HuH-7 (cell line): ENCODE measurements at regions not wholly inside any gene's neighbourhood (a gene's known extent, or its start where the extent isn't known, plus 50 kb on each side); places are given as distances from the start of the nearest gene placed in this dataset.

Experiments used
- DNase-seq: peaks from one replicate; pipeline ENCODE4 v3.0.0; 2011; ENCODE audit warnings: low spot score

DNA sequence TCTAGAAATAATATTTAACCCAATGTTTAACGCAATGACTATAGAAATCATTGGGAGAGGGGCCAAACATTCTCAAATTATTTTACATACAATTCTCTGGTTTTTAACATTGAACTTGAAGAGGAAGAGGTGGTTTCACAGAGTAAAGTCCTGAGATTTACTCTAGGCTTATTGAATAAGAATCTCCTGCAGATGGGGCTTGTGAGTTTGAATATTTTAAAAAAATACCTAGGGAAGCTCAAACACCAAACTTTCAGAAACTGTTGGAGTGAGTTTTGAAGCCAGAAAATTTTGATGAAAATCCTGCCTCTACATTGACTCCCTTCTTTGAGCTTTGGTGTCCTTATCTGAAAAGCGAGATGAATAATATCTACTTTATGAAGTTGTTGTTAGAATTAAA, 906.6 kb downstream of the TUSC7 start:
- DNase-seq = no peak

DNA sequence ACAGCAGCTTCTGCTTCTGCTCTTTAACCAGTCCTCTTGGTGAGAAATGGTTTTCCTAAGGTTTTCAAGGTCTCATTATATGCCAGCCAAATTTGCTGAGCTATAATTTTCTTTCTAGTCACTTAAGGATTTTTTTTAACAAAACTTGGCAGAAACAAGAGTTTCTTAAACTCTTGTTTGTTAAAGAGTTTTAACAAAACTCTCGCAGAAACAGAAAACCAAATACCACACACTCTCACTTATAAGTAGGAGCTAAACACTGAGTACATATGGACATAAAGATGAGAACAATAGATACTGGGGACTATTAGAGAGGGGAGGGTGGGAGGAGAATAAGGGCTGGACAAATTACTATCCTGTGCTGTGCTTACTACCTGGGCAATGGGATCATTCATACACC, 908.3 kb downstream of the TUSC7 start:
- DNase-seq = no peak

DNA sequence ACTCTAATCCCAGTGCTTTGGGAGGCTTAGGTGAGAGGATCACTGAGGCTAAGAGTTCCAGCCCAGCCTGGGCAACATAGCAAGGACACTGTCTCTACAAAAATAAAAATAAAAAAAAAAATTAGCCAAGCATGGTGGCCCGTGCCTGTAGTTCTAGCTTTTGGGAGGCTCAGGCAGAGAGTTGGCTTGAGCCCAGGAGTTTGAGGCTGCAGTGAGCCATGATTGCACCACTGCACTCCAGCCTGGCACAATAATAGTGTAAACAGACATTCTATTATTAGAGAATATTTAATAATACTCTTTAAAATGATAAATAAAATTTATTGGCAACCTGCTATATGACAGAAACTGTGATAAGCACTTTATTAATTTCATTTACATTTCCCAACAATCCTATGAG, 908.9 kb downstream of the TUSC7 start:
- no peak for DNase-seq

DNA sequence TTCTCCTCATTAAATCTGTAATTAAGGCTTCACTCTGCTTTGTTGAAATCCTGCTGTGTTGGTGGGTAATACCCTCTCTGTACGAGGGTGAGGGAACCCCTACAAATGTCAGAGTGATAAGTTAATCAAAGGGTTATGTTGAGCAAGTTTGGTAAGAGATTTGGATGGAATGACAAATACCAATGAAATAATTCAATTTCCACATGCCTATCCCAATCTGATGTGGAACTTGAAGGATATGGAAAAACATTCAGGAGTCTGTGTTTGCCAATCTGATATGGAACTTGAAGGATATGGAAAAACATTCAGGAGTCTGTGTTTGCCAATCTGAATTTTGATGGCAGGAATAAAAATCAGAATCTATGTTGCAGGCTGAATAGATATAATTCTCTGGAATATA, 910.2 kb downstream of the TUSC7 start:
- DNase-seq = no peak

DNA sequence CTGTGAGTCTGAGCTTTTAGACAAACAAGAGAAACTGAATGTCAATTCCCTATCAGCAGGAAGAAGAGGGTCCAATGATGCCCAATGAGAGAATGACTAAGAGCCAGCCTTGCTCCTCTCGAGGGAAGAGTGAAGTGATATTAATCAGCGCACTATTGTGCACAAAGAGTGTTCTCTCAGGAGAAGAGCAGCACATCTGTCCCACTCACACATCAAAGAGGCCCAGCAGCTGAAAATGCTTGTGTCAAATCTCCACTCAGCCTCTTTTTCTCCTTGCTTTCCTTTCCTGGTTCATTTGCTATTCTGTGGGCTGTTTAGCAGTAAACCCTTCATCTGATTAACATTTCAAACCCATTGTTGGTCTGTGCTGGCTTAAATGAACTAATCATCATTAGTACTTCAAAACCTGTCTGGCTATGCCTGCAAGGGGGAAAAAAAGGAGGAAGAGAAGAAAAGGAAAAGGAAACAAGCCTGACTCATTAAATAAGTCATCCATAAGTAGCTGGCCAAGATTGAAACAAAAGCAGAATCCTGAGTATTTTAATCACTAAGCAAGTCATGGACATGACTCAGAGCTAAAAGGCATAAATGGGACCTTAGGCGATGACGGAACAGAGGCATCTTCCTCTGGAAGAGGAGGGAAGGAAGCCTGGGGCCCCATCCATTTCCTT, 912.7 kb downstream of the TUSC7 start:
- DNase-seq = no peak

DNA sequence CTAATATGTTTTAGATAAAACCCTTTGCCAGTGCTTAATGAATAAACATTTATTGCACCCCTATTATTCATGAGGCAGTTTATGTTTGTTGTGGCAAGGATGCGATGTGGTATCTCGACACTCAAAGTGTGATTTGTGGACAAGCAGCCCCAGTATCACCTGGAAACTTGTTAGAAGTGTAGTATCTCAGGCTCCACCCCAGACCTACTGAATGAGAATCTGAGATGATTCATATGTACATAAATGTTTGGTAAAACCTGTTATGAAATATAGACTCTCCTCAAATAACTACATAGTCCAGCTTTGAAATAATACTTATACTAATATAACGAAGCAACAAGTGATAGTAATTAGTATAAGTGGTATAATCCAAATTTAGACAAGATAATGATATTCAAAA, 914.8 kb downstream of the TUSC7 start:
- no peak for DNase-seq

DNA sequence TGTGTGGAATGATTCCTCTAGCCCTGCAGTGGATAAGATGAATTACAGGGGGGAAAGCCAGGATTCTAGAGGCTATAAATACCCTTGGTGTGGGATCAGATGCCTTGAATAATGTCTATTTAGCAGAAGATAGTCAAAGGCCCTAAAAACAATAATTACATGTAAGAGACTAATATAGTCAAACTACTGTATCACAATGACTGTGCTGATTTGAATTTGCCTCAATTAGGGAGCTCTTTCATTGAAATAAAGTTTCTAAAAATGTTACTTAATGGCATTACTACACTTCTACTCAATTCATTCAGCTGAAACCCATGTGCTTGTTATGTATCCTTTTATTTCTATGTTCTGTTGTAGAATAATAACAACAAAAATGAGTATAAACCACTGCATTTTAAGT, 915.6 kb downstream of the TUSC7 start:
- no peak for DNase-seq

DNA sequence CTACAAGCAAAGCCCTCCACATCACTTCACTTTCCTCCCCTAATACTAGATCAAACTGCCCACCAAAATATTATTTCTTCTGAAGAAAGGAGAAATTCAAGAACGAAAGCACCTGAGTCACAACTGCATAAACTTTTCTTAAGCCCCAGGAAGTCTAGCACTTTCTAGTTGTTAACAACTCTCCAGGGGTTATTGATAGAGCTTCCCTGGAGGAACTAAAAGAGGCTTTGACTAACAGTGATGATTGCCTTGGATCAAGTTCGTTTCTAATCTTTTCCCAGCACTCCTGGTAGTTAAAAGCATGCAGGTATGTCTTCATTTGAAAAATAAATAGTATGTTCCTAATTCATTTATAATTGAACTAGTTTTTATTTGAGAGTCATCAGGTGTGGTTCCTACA, 917.0 kb downstream of the TUSC7 start:
- no peak for DNase-seq

DNA sequence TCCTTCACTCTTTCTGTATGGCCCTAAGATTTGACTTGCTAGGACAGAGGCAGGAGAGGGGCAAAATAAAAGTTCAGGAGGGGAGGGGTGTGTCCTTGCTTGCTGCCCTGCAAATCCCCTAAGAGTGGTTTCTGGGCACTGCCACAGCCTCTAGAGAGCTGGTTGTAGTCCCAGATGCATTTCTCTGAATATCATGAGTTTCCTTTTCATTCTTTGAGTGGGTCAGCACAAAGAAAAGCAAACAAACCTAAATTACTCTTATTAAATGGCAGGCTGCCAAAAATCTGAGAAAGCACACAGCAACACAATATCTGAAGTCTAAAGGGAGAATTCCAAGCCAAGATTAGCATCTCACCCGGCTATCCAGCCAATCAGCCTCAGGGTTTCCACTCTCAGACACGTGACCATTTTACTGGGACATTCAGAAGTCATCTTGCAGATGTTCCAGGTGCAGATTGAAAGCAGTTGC, 919.3 kb downstream of the TUSC7 start:
- DNase-seq = no peak

DNA sequence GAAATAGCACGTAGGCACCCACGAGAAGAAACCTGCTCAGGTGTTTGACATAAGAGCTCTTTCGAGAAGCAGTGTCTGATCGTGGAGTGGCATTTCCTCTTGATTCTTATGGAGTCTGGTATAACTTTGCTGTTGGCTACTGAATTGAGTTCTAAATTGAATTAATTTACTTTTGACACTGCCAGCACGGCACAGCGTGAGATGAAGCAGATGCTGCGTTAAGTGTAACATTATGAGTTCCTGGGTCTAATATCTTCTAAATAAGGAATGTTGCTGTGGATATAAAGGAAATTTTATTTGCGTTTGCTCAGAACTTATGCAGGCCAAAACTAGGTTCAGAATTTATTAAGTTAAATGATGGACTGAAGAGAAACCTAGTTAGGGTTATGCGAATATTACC, 919.9 kb downstream of the TUSC7 start:
- DNase-seq = no peak

DNA sequence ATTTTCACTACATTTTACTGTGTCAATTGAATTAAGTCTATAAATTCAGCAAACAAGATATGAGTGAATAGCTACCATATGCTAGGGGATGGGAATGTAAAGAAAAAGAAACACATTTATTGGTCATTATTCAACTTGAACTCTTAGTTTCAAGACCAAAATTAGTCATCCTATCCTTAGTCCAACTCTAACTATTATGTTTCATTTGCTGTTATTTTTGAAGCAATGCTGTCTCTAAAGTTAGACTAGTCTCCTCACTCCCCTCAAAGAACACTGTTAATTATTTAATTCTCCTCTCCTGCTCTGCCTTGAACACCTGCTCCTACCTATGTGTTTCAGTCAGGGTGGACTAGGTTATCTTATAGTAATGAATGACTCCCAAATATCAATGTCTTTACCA, 920.9 kb downstream of the TUSC7 start:
- no peak for DNase-seq

DNA sequence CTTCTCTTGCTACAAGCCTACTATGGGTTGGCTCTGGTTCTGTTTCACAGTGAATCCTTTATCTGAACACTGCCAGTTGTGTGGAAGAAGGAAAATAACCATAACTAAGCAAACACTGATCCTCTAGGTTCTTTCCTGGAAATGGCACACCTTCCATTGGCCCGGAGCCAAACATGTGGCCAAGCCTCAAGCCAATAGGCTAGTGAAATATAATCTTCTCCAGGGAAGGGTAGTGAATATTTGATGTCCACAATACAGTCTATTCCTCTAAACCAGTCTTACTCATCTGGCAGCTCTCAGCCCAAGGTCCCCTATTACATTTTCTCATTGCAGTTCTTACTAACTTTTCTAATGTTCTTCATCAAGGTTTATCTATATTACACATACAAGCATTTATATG, 921.3 kb downstream of the TUSC7 start:
- no peak for DNase-seq

DNA sequence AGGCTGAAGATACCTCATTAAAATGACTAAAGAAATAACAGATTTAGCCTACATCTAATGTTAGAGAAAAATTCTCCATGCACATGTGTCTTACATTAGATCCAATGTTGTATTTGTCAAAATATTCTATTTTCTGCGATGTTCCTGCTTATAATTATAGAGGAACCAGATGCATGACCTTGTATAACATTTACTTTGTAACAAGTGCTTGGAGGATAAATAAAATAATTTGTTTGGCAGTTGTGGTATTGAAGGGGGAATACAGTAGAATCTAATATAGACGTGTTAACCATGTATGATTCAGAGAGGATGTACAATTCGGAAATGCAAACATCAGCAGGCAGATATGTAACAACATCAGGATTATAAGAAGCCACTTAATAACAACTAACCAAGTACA, 922.2 kb downstream of the TUSC7 start:
- DNase-seq = no peak

DNA sequence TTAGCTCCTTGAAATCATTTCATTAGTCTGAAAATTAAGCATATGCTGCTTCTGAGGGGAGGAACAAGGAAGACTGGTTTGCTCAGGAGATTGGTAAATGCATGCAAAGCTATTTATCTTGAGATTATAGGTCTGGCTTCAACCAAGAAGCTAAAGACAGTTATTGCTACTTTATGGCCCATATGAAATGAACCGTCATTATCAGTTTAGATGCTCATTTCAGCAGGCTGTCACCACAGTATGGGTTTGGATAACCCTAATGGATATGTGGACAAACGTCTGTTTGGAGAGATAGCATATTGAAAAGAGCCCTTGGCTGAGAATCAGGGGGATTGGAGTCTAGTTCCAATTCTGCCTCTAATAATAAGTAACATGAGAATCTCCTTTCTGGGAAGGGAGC, 922.6 kb downstream of the TUSC7 start:
- no peak for DNase-seq

DNA sequence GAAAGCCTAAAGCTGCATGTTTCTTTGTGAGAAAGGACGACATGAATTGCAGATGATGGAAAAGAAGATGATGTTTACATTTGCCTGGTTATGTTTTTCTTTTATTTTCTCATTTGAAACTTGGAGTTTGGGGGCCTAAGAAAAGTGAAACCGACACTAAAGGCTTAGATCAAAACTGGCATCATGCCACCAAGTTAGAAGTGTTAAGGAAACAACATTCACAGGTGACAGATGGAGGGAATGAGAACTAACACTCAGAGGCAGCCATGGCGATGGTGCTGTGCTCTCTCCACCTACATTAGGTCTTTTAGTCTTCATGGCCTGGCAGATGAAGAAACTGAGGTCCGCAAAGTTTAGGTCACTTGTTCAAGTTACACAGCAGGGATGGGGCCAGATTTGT, 923.6 kb downstream of the TUSC7 start:
- no peak for DNase-seq

DNA sequence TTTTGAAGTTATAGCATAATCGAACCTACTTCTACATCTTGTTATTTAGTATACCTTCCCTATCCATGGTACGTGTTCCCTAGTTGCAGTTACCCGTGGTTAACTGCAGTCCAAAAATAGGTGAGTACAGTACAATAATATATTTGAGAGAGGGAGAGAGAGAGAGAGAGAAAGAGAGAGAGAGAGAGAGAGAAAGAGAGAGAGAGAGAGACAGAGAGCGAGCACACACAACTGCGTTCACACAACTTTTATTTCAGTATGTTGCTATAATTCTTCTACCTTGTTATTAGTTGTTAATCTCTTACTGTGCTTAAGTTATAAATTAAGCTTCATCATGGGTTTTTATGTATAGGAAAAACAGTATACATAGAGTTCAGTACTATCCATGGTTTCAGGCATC, 928.1 kb downstream of the TUSC7 start:
- no peak for DNase-seq

DNA sequence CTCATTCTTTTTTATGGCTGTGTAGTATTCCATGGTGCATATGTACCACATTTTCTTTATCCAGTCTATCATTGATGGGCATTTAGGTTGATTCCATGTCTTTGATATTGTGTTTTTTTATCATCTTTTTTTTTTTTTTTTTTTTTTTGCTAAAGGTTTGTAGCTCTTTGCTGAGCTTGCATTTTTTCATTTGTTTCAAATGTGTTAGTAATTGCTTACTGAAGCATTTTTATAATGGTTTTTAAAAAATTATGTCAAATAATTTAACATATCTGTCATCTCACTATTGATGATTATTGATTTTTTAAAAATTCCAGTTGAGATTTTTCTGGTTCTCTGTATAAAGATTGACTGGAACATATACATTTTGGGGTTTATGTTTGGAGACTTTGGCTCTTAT, 934.6 kb downstream of the TUSC7 start:
- no peak for DNase-seq

DNA sequence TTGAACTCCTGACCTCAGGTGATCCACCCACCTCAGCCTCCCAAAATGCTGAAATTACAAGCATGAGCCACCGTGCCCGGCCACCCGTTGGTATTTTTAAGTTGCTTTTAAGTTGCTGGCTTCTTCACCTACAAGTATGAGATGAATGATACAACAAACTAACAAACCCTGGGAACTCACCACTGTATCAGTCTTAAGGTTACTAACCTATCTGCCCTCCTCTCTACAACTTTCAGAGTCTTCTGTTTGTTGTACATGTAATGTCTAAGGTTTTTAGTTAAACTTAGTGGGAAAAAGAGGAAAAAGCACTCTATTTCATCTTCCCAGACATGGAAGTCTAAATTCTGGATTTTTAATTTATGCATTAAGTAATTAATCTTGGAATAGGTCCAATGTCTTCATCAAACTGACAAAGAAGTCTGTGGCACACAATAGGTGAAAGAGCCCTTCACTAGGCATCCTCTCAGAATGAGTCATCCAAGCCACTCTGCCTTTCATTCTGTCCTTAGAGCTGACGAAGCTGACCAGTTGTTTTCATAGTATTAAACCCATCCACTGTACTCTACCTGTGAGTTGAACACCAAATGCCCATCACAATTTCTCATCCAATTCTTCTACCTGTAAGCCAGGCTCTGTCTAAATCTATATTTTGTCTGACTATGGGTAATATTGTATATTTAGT, 936.1 kb downstream of the TUSC7 start:
- no peak for DNase-seq

DNA sequence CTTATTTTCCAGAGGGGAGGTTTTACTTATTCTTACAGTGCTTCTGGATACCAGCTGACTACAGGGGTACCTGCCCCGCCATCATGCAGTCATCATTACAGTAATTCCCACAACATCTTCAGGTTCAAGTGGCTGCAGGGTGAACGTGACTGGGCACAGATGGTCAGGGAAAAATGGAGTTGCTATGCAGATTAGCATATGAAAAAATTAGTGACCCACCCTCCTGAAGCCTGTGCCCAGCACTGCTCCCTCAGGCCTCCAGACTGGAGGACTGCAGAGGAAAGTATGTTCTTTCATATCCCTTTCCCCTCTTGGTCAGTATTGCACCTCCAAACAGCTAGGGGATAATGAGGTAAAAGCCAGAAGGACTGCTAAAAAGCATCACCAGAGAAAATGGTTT, 937.9 kb downstream of the TUSC7 start:
- no peak for DNase-seq

DNA sequence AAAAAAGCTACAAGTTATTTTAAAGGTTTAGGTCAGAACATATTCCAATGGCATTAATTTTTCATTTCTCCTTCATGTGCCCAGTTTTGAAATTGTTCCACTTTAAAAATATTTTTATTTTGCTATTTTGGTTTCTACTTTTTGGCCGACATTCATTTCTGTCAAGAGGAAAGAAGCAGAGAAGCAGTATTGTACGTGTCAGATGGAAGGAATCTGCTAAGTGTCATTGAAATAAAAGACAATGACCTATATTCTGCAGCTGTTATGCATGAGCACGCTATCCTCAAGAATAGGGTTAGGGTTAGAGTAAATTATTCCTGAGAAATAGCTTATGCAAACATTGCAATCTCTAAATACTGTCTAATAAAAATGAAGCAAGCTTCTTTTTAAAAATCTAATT, 941.7 kb downstream of the TUSC7 start:
- no peak for DNase-seq

DNA sequence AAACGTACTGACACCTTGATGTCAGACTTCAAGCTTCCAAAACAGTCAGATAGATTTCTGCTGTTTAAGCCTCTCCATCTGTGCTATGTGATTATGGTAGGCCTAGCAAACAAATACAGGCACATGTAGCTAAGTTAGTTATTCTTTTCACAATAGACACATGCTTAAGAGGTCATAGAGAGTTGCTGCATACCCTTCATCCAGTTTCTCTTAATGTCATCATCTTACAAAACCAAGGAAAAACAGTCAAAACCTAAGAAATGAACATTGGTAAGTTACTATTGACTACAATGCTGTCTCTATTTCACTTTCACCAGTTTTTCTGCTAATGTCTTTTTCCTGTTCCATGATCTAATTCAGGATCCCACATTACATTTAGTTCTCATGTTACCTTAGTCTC, 946.8 kb downstream of the TUSC7 start:
- DNase-seq = no peak

DNA sequence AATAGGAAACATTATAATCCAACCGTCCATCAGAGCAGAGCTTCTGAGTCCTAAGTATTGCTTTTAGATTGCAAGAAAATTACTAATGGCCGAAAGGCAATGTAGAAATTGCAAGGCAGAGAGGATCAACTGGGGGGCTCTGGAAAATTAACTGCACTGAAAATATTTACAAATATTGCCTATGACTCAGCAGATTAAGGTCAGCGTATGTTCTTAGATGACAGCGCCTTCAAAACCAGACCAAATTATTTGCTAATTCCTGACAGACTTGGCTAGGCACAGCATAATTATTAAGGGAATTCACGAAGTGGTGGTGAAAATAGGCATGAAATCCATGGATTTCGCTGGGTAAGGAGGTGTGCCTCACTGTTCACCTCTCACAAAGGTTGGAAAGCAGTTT, 947.7 kb downstream of the TUSC7 start:
- DNase-seq = no peak

DNA sequence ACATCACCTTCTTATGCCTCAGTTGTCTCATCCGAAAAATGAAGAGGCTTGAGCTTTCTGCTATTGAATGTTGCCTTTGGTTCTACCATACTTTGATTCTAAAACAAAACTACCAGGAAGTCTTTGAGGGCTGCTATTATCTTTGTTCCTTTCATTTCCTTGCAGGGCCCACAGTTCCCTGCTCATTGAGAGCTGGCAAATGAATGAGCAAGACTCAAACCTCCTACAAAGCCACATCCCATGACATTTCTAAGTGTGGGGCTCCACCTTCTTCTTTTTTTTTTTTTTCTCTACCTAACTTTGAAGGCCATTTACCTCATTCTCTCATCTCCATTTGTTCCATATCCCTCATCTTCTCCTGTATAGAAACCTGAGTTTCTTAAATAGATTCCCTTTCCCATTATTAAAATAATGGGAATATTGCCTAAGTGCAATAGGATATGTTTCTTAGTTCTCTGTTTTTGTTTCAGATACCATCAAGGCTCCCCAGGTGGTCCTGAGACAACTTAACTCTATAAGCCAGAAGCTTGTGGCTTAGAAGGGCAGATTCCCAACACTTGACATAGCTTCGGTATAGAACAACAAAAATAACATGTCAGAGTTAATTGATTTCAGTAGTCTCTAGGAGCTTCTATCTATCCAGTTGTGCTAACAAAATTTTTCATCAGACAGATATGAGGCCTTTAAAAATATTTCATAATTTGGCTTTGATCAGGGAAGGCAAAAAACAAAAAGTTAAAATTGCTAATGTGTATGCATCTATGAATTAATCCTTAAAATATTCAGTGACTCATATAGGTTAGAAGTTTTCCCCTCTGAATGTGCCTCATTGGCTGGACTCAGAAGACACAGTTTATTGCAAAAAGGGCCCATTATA, 951.6 kb downstream of the TUSC7 start:
- no peak for DNase-seq
